Right hindlimb (tissue), 1 donor: ENCODE measurements at regions not wholly inside any gene's neighbourhood (a gene's known extent, or its start where the extent isn't known, plus 50 kb on each side); places are given as distances from the start of the nearest gene placed in this dataset.
A peak's percentile ranks its signal among the peaks of the same experiment; 100 is the strongest.

Experiments
- DNase-seq: peaks from one replicate; pipeline ENCODE4 v3.0.0-alpha.2; 2018

DNA sequence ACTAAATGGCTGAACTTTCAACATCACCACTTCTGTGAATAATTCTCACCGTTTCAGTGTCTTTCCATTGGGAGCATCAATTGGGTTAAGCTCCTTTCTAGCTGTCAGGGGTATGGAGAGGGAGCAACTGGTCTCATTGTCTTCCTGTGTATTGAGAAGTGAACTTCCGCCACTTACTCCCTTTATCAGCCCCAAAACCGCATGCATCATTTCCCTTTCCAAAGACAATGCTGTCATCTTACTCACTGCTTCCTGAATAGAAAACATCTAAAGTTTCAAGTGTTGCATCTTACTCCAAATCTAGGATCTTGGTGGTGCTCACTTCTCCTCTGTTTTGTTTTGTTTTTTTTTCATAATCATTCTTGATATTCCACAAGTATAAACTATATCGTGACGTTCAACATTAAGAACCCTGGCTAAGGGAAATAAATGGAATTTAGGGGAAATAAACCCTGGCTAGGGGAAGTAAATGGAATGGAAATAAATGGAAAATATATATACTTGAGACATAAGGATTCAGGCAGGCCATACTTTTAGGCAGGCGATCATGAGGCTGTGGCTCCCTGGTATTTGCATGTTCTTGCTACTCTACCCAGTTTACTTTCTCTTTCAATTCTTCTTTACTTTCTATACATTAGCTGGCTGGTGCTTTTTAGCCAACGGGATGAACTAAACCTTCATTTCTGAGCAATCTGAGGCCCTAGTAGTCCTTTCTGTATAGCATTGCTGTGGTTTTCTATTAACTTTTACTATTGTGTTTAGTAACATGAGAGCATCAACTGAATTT lies 371.9 kb downstream of the BMPER start:
- no peak for DNase-seq

DNA sequence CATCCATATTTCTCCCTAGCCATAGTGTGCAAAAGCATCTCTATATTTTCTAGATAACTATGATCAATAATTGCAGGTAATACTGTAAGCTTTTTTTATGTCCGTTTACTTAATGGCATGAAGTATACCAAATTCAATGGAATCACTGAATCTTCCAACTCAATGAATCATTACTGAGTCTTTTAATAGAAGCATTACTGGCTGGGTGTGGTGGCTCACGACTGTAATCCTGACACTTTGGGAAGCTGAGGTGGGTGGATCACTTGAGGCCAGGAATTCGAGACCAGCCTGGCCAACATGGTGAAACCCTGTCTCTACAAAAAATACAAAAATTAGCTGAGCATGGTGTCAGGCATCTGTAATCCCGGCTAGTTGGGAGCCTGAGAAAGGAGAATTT lies 372.5 kb downstream of the BMPER start:
- no peak for DNase-seq

DNA sequence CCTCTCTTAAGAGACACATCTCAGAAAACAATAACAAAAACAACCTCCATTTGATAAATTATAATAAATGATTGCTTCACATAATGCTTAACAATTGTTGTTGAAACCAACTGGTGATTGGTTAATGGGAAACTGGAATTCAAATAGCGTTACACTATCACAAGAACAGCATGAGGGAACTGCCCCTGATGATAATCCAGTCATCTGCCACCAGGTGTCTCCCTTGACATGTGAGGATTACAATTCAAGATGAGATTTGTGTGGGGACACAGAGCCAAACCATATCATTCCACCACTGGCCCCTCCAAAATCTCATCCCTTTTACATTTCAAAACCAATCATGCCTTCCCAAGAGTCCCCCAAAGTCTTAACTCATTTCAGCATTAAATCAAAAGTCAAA lies 375.9 kb downstream of the BMPER start:
- no peak for DNase-seq

DNA sequence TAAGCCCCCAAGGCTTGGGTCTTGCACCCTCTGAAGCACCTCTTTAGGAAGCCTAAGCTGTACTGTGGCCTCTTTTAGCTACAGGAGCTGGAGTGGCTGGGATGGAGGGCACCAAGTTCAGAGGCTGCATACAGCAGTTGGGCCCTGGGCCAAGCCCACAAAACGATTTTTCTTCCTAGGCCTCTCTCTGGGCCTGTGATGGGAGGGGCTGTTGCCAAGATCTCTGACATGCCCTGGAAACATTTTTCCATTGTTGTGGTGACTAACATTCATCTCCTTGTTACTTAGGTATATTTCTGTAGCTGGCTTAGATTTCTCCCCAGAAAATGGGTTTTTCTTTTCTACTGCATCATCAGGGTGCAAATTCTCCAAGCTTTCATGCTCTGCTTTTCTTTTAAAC lies 375.7 kb upstream of the NPSR1 start:
- DNase-seq = no peak

DNA sequence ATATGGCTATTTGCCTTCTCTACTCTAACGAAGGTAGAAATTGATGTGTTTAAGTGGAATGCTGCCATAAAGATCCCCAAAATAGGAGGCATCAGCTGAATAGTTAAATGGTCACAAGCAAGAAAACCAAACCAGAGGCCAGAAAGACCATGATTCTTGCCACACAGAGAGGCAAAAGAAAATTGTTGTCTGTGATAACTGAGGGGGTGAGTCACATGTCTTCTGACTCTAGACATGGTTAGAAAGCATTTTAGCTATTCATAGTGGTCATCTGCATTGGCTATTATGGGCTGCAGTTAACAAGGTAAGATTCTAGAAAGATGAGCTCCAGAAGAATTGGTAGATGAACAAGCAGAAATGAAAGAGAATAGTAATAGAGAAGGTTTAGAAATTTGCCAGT lies 361.4 kb upstream of the NPSR1 start:
- no peak for DNase-seq

DNA sequence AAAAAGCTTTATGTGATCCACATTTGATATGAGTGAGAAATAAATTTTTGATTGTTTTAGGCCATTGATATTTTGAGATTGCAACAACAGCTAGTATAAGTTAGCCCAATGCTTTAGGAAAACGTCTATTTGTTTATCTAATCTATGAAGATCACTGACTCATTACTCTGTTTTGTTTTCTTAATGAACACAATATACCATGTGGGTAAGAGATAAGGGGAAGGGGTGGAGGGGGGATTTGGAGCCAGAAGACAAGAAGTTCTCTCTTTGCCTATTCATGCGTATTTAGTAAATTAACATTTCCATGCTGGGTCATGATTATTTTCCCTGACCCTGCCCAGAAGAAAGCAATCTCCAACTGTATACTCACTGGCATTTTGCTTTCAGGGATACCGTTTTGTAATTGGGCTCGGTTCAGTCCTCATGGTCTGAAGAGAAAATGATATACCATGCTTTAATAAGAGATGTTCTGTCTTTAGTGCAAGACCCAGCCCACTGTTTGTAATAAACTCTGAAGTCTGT lies 359.5 kb upstream of the NPSR1 start:
- no peak for DNase-seq

DNA sequence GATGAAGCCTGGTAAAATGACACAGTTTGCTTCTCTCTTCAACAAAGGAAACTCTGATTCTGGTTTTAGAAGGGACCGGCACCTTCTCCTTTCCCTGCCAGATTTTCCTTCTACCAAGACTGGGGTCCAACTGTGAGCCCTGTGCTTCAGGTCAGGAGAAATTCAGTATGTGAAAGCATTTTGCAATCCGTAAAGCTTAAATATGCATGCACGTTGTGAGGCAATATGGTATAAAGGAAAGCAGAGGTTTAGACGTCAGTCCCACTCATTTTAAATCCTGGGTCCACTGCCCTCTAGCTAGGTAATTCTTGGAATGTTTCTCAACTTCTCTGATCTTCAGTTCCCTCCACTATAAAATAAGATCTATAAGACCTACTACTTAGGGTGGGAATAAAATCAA lies 359.0 kb upstream of the NPSR1 start:
- DNase-seq = no peak

DNA sequence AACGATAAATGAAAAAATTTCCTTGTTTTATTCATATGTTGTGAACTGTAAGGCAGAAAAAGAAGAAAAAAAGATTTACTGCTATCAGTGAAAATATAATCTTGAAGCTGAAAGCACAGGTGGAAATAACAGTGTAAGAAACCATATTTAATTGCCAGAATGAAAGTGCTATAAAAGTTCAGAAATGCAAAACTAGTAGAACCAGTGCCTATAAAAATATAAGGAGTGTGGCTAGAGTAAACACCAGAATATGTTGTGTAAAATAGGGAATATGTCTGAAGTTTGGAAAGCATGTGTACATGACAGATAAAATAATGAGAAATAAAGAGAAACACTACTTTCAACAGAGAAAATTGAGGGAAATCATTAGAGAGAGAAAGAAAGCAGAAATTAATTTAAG lies 350.5 kb upstream of the NPSR1 start:
- no peak for DNase-seq

DNA sequence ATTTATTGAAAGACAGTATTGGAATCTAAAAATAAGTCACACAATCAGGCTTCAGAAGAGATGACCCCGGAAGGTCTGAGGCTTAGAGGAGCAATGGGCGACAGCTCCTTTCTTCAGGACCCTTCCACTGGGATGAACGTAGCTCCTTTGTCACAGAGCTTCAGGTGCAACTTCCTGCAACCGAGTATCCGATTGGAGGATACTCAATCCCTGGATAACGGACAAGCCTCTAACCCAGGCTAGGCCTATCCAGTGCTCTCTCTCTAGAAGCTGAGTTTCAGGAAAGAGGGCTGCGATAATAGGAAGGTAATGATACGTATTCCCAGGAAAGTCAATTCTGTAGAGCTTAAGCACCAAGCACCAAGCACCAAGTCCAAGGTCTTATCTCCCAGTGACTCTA lies 349.4 kb upstream of the NPSR1 start:
- DNase-seq = no peak

DNA sequence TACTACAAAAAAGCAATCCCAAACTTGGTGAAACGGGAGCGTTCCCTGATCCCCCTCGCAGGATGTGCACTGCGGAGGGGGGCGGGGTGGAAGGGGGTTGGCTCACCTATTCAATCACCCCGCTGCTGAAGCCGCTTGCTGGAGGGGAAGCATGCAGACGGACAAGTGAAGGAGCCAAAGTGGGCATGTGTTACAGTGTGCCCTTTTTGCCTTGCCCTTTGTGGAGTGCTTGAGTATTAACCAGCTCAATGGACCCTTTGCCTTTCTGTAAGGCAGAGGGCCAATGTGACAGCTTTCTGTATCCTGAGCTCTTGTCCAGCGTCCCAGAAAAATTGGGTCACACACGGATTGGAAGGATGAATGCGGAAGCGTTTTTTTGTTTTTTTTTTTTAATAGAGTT lies 348.9 kb upstream of the NPSR1 start:
- DNase-seq = no peak

DNA sequence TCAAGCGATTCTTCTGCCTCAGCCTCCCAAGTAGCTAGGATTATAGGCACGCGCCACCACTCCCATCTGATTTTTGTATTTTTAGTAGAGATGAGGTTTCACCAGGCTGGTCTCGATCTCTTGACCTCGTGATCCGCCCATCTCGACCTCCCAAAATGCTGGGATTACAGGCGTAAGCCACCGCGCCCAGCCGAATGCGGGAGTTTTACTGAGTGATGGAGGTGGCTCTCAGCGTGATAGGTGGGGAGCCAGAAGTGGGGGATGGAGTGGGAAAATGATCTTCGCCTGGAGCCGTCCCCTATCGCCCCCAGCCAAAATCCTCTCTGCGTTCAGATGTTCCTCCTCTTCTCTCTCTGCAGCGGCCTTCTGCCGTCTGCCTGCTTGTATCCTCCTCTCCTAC lies 348.4 kb upstream of the NPSR1 start:
- DNase-seq = no peak

DNA sequence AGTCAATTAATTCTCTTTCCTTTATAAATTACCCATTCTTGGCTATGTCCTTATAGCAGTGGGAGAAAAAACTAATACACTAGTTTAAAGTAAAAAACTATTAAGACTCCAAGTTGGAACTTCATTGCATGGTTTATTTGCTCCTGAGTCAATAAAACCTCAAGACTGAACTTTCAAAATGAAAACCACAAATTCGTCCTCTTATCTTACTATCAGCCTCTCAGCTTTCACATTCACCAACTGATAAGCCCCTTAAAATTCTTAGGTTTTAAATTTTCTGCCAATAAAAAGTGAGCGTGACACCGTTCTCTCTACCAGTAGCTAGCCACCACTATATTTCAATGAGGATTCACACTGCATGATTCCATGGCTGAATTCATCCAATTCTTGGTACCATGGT lies 346.4 kb upstream of the NPSR1 start:
- no peak for DNase-seq

DNA sequence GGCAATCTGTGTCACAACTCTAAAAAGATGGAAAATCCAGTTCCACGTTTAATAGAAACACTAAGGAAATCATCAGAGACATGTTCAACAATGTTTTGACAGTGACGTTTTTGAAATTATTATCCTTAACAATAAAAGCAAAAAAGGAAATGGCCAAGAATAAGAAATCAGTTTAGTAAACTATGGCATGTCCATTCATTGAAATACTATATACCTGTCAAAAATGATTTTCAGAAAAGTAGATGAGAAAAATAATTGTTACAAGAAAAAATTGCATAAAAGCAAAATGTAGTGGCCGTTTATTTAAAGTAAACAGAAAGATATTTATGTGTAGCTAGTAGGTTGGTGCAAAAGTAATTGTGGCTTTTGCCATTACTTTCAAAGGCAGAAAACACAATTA lies 345.4 kb upstream of the NPSR1 start:
- DNase-seq = no peak

DNA sequence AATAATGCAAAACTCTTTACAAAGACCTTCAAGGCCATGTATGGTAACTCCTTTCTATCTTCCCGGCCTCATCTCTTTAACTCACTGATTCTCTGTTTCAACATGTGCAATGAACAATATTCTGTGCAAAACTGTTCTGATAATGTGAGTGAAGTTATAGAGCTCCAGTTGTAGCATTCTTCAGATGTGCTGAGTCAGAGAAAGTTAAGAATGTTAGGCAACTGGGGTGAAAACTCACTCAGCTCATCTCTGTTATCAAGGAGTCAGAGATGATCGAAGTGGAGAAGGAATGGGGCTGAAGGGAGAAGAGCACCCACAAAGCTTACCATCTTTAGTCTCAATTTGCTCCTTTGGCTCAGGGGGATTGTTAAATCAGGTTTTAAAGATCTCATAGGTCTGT lies 344.7 kb upstream of the NPSR1 start:
- no peak for DNase-seq

DNA sequence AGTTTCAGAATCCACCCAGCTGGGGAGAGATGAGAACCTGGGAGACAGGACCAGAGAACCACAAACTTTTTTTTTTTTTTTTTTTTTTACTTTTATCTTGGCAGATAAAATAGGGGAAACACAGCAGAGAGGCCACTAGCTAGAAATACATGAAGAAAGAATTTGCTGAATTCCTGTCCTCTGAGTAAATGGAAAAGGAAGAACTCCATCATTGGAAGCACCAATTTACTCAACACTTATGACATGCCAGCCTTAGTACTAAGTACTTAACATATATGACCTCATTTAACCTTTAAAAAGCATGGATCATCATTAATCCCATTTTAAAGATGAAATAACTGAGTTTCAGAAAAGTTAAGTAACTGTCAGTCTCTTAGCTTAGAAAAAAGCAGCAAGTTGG lies 343.0 kb upstream of the NPSR1 start:
- DNase-seq = no peak

DNA sequence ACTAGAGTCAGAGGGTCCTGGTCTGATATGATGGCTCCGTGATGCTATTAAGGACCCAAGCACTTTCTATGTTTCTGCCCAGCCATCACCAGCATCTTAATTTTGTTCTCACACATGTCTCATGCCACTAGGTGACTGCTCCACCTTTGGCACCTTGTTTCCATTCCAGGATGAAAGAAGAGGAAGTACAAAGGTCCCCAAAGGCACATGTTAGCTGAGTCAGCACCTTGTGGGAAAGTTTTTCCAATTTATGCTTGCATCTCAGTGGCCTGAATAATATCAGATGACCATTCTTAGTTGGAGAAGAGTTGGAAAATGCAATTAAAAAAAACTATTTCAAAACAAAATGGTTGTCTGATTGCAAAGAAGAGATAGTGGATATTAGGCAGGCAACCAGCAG lies 341.0 kb upstream of the NPSR1 start:
- no peak for DNase-seq

DNA sequence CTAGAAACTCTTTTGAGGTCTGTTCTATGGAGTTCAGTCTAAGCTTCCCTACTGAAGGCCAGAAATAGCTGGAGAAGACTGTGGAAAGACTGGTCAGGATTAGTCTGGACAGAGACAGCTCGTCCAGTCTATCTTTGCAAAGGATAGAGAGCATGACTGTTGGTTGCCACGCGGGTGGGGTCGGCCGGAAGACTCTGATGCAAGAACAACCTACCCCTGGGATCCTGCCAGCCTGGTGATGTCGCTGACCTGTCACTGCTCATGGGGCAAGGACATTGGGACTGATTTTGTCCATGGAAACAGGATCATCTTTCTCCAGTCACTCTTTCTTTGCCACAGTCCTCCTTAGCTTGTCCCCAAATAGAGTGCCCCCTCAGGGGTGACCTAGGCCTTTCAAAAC lies 337.6 kb upstream of the NPSR1 start:
- no peak for DNase-seq

DNA sequence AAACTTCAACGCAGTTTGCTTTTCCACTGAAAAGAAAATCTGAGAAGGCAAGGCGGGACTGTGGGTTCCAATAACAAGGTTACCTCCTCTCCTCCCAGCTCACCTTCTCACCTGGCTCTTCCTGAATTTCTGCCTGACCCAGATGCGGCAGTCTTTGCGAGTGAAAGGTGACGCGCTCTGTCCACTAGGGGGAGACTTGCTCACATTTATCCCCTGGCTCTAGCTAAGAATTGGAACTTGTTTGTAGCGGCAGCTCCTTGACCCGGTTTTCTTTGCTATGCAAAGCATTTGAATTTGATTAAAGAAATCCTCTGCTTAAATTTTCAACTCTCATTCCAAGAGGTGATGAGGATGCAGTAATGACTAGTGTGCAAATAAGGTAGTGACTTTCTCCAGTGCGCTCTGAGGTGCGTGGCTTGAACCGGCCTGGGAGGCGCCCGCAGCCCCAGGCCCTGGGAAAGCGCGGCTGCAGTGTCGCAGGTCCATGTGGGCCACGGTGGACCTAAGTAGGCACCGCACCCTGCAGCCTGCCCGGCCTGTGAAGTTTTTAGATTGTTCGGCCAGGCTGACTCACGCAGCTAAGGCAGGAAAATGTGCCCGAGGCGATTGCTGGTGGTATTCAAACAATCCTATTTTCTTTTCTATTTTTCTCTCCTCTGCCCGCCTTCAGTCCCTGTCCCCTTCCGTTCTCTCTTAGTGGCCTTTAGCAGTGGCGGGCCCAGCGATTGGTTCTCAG lies 336.9 kb upstream of the NPSR1 start:
- DNase-seq = peak; percentile 65

DNA sequence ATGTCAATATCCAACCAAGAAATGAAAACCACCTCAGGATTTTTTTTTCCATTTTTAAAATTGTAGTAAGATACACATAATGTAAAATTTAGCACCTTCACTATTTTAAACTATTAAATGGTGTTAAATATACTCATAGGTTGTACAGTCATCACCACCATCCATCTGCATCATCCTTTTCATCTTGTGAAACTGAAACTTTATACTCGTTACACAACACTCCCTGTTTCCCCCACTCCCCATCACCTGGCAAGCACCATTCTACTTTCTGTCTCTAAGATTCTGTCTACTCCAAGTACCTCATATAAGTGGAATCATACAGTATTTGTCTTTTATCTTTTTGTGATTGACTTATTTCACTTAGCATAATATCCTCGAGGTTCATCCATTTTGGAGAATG lies 335.2 kb upstream of the NPSR1 start:
- DNase-seq = no peak

DNA sequence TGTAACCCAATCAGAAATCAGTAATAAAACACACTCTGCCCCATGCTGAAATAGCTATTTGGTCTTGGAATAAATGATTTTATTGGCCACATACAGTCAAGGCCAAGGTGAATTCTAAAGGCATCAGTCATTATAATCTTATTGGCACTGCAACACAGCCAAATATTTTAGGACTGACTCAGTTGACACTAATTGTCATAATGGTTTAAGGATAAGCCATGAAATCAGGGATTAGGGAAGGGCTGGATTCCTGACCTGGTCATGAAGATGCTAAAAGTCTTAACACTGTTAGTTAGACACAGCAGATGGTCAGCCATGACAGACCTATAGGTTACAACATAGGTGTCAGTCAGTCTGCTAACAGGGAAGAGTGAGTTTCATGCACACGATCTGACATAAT lies 330.3 kb upstream of the NPSR1 start:
- DNase-seq = no peak

DNA sequence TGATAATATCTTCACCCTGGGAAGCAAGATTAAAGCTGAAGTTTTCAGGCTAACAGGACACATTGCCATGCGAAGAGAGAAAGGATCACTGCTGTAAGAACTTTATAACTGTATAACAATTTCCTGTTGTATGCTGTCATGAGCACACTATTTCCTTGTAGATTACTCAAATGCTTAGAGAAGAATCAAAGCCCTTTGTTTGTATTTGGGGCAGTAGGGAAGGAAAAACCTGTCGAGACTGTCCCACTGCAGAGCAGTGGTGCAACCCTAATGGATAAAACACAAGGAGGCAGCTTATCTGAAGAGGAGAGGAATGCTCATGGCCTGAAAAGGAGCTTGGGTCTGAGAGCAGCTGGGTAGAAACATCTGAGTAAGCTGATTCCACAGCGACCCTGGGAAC lies 327.7 kb upstream of the NPSR1 start:
- no peak for DNase-seq

DNA sequence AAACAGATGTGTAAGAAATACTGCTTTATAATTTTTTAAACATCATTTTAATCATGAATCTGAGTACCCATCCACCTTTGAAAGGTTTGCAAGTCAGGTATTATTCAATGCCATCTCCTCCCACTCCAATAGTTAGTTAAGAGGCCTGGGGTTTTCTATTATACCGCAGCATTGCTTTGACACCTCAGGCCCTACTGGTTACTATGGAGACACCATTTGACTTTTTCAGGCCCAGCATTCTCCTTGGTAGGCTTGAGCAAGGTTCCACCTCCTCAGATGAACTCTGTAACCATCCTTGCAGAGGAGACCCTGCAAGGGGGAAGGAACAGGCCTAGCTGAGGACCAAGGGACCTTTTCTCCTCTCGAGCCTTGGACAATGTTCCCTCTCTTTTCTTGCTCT lies 326.9 kb upstream of the NPSR1 start:
- DNase-seq = no peak

DNA sequence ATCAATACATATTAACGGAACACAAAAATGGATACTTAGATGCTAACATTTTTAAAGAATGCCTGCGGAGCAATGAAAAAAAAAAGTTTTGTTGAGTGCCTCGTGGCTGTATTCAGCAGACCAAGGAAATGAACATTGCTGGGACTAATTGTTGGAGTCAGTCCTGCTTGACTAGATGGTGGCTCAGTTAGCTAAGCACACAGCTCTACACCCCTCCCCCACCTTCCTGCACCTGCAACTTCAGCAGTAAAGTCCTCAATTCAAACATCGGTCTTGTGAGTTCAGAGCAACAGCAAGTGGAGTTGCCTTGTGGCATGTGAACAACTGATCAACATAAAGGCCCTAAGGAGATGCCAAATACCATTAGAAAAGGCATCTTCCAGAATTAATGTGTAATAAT lies 326.0 kb upstream of the NPSR1 start:
- no peak for DNase-seq

DNA sequence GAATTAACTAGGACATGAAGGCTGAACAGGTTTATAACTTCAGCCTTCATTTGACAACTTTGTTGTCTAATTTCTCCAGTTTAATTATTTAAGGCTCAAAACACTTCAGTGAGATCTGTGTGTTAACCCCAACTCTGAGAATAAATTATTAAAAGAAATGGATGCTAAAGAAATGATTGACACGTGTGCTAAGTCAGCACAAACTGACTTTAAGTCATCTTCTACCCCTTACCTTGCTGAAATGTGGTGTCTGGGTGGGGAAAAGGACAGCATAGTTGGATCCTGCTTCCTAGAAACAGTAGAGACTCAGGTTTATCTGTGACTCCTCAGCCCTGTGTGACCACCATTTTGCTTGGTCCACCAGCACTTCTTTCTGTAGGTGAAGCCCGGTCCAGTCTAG lies 324.8 kb upstream of the NPSR1 start:
- no peak for DNase-seq

DNA sequence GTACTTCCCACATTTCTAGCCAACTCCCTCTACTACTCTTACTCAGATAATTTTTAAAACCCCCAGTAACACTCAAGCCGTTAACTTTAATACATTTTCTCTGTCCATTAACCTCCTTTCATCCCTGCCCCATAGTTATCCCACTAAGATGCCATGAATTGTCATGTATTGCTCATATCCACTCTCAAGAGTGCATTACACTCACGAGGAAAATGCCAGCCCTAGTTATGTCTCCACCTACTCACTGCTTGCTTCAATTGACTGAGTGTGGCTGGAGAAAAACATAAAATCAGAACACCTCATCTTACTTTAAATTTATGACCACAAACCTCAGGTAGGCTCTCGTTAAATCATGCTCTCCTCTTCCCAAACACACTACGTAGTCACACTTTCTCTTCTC lies 324.1 kb upstream of the NPSR1 start:
- DNase-seq = no peak
